Endothelial cell of umbilical vein (primary cell): ENCODE measurements at regions not wholly inside any gene's neighbourhood (a gene's known extent, or its start where the extent isn't known, plus 50 kb on each side); places are given as distances from the start of the nearest gene placed in this dataset.

Experiments used
- BruUV-seq: library from RNA; stranded (reverse); fragments of 400-500 nt; replicated peaks from 2 replicates; lab custom pipeline; 2021; lab: Mats Ljungman, UMichigan
- CTCF ChIA-PET: fragments of 300-600, 350-600 bp; sonication (Branson Sonifier 250); formaldehyde crosslinking; loops from one replicate; lab custom pipeline; 2021; ENCODE audit warnings: antibody characterized with exemption, inconsistent platforms; lab: Charles Lee
- POLR2A ChIA-PET: fragments of 300-600, 350-600 bp; sonication (Branson Sonifier 250); formaldehyde crosslinking; loops from one replicate; lab custom pipeline; 2021; ENCODE audit warnings: antibody characterized with exemption, inconsistent platforms; lab: Charles Lee
- DNase-seq: peaks from one replicate; pipeline ENCODE4 v3.0.0-alpha.2; 2011; ENCODE audit warnings: low read depth, low spot score
- FAIRE-seq: peaks from 2 replicates; lab custom pipeline; 2011; peaks lifted over from hg19 to GRCh38; lab: Jason Lieb, UNC
- H2AFZ ChIP-seq: 2 replicates; pipeline ENCODE4 v1.6.0; 2012; ENCODE audit warnings: low read depth, low read length, control low read depth, inconsistent platforms
- H3K27ac ChIP-seq: 2 replicates; pipeline ENCODE4 v1.5.1; 2011; ENCODE audit warnings: low read depth, mild to moderate bottlenecking, control low read depth, low read length, moderate library complexity; ENCODE audit not compliant: insufficient read depth
- H3K27me3 ChIP-seq, 2 experiments: 2 replicates each; pipeline versions ENCODE4 v1.6.0 to v1.6.1; 2011; ENCODE audit warnings: low read length in 2 of 2, mixed read lengths in 1 of 2; ENCODE audit not compliant: control insufficient read depth in 2 of 2, insufficient read depth in 2 of 2
- H3K36me3 ChIP-seq, 2 experiments: 2 replicates in 1 of 2; 3 replicates in 1 of 2; pipeline ENCODE4 v1.5.1; 2011; ENCODE audit warnings: low read length in 2 of 2, mild to moderate bottlenecking in 1 of 2, moderate library complexity in 1 of 2; ENCODE audit not compliant: control insufficient read depth in 2 of 2, insufficient read depth in 2 of 2; ENCODE audit errors: extremely low read depth in 1 of 2
- H3K4me1 ChIP-seq: 3 replicates; pipeline ENCODE4 v1.5.1; 2011; ENCODE audit warnings: mild to moderate bottlenecking, low read length; ENCODE audit not compliant: control insufficient read depth, insufficient read depth; ENCODE audit errors: extremely low read depth
- H3K4me2 ChIP-seq: 2 replicates; pipeline ENCODE4 v1.6.1; 2011; ENCODE audit warnings: low read length, control low read depth, mixed read lengths; ENCODE audit not compliant: insufficient read depth
- H3K4me3 ChIP-seq, 3 experiments: fragments of 200-600 bp in 1 of 3; sonication (generic), shearing (Covaris generic) in 1 of 3; replicated peaks in 1 of 3; 2 replicates each; pipeline ENCODE4 v1.5.1; 2011 to 2016; ENCODE audit warnings: control low read depth in 3 of 3, low read length in 3 of 3, mild to moderate bottlenecking in 2 of 3, inconsistent platforms in 1 of 3, low read depth in 1 of 3, moderate library complexity in 1 of 3; ENCODE audit not compliant: insufficient read depth in 1 of 3
- H3K79me2 ChIP-seq: 2 replicates; pipeline ENCODE4 v1.6.0; 2012; ENCODE audit warnings: low read length, inconsistent platforms; ENCODE audit not compliant: control insufficient read depth, insufficient read depth
- H3K9ac ChIP-seq: replicated peaks from 2 replicates; pipeline ENCODE3; 2011; ENCODE audit warnings: low read length, control low read depth; ENCODE audit not compliant: insufficient read depth; ENCODE audit errors: extremely low read depth
- H3K9me1 ChIP-seq: replicated peaks from 3 replicates; pipeline ENCODE4 v1.6.0; 2011; ENCODE audit warnings: mild to moderate bottlenecking, low read length; ENCODE audit not compliant: control insufficient read depth, insufficient read depth; ENCODE audit errors: extremely low read depth
- H3K9me3 ChIP-seq: replicated peaks from 2 replicates; pipeline ENCODE4 v1.5.1; 2012; ENCODE audit warnings: low read length, inconsistent platforms; ENCODE audit not compliant: control insufficient read depth, insufficient read depth
- H4K20me1 ChIP-seq: replicated peaks from 2 replicates; pipeline ENCODE3; 2011; ENCODE audit warnings: mild to moderate bottlenecking, low read length; ENCODE audit not compliant: control insufficient read depth, insufficient read depth; ENCODE audit errors: extremely low read depth
- CTCF ChIP-seq, 2 donors: IDR thresholded peaks; 1 replicate in 1 of 2; 2 replicates in 1 of 2; pipeline ENCODE4 v1.5.1; 2011; ENCODE audit warnings: low read length in 2 of 2, mild to moderate bottlenecking in 2 of 2, moderate library complexity in 2 of 2, control low read depth in 1 of 2, inconsistent platforms in 1 of 2, low read depth in 1 of 2; ENCODE audit not compliant: insufficient read depth in 1 of 2; ENCODE audit errors: extremely low read depth in 1 of 2
- EZH2 ChIP-seq: IDR thresholded peaks from 2 replicates; pipeline ENCODE4 v1.6.1; 2012; ENCODE audit warnings: borderline replicate concordance, low read depth, mild to moderate bottlenecking, moderate library complexity, low read length, inconsistent platforms; ENCODE audit not compliant: severe bottlenecking
- FOS ChIP-seq: IDR thresholded peaks from 2 replicates; pipeline ENCODE4 v1.6.1; 2011; ENCODE audit warnings: mild to moderate bottlenecking, low read length, moderate library complexity, borderline replicate concordance; ENCODE audit not compliant: insufficient read depth
- GATA2 ChIP-seq: IDR thresholded peaks from 2 replicates; pipeline ENCODE4 v1.7.0; 2011; ENCODE audit warnings: low read depth, mild to moderate bottlenecking, moderate library complexity, mixed read lengths, low read length; ENCODE audit not compliant: insufficient read length, insufficient read depth
- JUN ChIP-seq: IDR thresholded peaks from 2 replicates; pipeline ENCODE4 v1.6.1; 2011; ENCODE audit warnings: borderline replicate concordance, low read depth; ENCODE audit not compliant: insufficient read length, insufficient read depth
- MAX ChIP-seq: IDR thresholded peaks from 2 replicates; pipeline ENCODE4 v1.6.1; 2011; ENCODE audit not compliant: insufficient read depth, insufficient read length
- MYC ChIP-seq: IDR thresholded peaks from one replicate; pipeline ENCODE4 v1.6.1; 2011; ENCODE audit warnings: mild to moderate bottlenecking, low read depth, low read length
- POLR2A ChIP-seq: IDR thresholded peaks from 2 replicates; pipeline ENCODE4 v1.6.1; 2012; ENCODE audit warnings: low read depth, mild to moderate bottlenecking, control low read depth, low read length
- POLR2AphosphoS5 ChIP-seq: IDR thresholded peaks from 2 replicates; pipeline ENCODE4 v1.6.1; 2012; ENCODE audit warnings: low read depth, mild to moderate bottlenecking, control low read depth, low read length, moderate library complexity; ENCODE audit not compliant: insufficient read depth
- dilution Hi-C: fragments of 300-500 bp; cut with MboI; formaldehyde crosslinking; loops from one replicate; pipeline ENCODE4 v1.15.0; 2019; ENCODE audit warnings: low sequenced_read_pairs; ENCODE audit not compliant: extremely low pct_ligation_motif_present
- intact Hi-C: fragments of 100-400 bp; cut with micrococcal nuclease; formaldehyde crosslinking; loops from one replicate; pipeline ENCODE4 v1.10.0; 2022

- H3K27ac ChIP-seq = no peak overlapping the region
- BruUV-seq = no TSS peak
- ChIA-PET POLR2A (no interaction called here), CTCF (no interaction called here)
- no peak overlapping the region for H3K4me2 ChIP-seq
- dilution Hi-C loops = no loop called here
- H3K9ac ChIP-seq = no peak overlapping the region
- DNase-seq = no peak
- intact Hi-C loops = no loop called here
- no peak overlapping the region for H2AFZ ChIP-seq
- FAIRE-seq = no peak
- no peaks in the 10 kb centered on the region for H3K36me3 ChIP-seq
- H3K27me3 ChIP-seq = no peaks in the 10 kb centered on the region
- H3K9me1 ChIP-seq = no peaks in the 10 kb centered on the region
- H3K4me3 ChIP-seq = no peak overlapping the region
- no peaks in the 10 kb centered on the region for H3K4me1 ChIP-seq
- H3K9me3 ChIP-seq = no peaks in the 10 kb centered on the region
- H3K79me2 ChIP-seq = no peaks in the 10 kb centered on the region
- TF ChIP-seq JUN (no peak), GATA2 (no peak), CTCF (IDR thresholded peaks at IDR 0.05; ENCODE audit: extremely low read depth in 1 of 2, insufficient read depth in 1 of 2, low read depth in 1 of 2, low read length in 2 of 2) (no peak), MAX (no peak), FOS (no peak), EZH2 (no peak), MYC (no peak), POLR2AphosphoS5 (no peak), POLR2A (no peak)
- no peaks in the 10 kb centered on the region for H4K20me1 ChIP-seq
These were observed 186.1 kb upstream of the STS start for GRCh38 chrX:6961286-6962005.
